ENCODE measurements at regions not wholly inside any gene's neighbourhood (a gene's known extent, or its start where the extent isn't known, plus 50 kb on each side); places are given as distances from the start of the nearest gene placed in this dataset.

DNA sequence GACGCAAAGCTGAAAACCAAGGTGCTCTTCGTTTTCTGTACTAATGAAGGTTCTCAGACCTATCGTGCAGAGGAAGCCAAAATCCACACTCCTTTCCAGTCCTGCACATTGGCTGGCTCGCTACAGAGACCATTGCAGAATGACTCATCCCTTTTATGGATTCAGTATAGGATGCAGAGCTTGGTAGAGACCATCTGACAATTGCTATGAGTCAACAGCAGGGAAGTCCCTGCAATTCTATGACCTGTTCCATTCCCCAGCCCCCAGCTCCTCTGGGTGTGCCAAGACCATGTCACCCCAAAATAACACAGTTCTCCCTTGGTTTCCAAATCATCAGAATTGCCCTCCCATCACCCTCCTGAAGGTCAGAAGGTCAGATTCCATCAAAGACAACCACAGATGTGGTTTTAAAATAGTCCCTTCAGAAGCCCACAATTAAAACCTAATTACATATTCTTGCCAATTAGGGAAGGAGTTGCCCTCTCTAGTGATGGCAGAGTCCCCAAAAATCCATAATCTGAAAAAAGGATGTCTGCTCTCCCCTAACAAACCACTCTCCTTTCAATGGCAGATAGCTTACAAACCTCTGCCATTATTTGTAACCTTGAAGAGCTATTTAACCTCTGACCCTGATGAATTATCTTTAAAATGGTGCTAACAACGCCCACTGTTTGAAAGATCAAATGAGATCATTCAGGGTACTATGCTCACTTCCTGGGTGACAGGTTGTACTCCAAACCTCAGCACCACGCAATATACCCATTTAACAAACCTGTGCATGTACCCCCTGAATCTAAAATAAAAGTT, 108.2 kb upstream of the RBBP6 start (continued):
- TF ChIP-seq NKRF (conservative IDR thresholded peaks at IDR 0.05) (no peak), KDM1A (IDR thresholded peaks at IDR 0.05; ENCODE audit: borderline replicate concordance) (no peak), NFYB (IDR thresholded peaks at IDR 0.05; ENCODE audit: insufficient read depth, low read depth, low read length) (no peak)

GRCh38 chr16:24433706-24434105, 105.7 kb upstream of the RBBP6 start:
- intact Hi-C loops (cut with micrococcal nuclease; ENCODE audit: unreplicated experiment) (no loop called here), in situ Hi-C loops (cut with MboI) (no loop called here)
- Histone ChIP-seq H3K27me3 (replicated peaks in 1 of 2; ENCODE audit: control insufficient read depth in 2 of 2, insufficient read depth in 2 of 2, low read length in 1 of 2) (no peaks in the 10 kb centered on the region), H2AFZ (ENCODE audit: control insufficient read depth, low read depth, low read length) (no peak overlapping the region), H3K9ac (ENCODE audit: control insufficient read depth, insufficient read depth, low read length) (no peak overlapping the region), H4K20me1 (ENCODE audit: control insufficient read depth, insufficient read depth) (no peaks in the 10 kb centered on the region), H3K36me3 (ENCODE audit: control insufficient read depth in 2 of 2, insufficient read depth in 2 of 2, low read length in 1 of 2) (no peaks in the 10 kb centered on the region), H3K9me3 (replicated peaks; ENCODE audit: control insufficient read depth, insufficient read depth, low read length) (no peaks in the 10 kb centered on the region), H3K4me3 (no peak overlapping the region), H3K4me1 (ENCODE audit: control insufficient read depth, insufficient read depth, low read length) (no peaks in the 10 kb centered on the region), H3K27ac (ENCODE audit: control insufficient read depth, insufficient read depth) (no peak overlapping the region), H3K79me2 (ENCODE audit: control insufficient read depth, insufficient read depth, low read length) (no peaks in the 10 kb centered on the region), H3K4me2 (ENCODE audit: control insufficient read depth, insufficient read depth) (no peak overlapping the region)
- FAIRE-seq (no peak), DNase-seq (ENCODE audit: low read depth, low spot score) (no peak), ATAC-seq (no peak)
- ChIA-PET CTCF (interaction anchor here (0.6 to 1.1 kb wide), 3 partner anchors 11 to 631 kb away, joined by 3 read pairs; no protein-coding TSS in a partner anchor), RAD21 (ENCODE audit: unreplicated experiment) (interaction anchor here (0.6 kb wide), 1 partner anchor 28 kb away, joined by 3 read pairs; no protein-coding TSS in a partner anchor), POLR2A (no interaction called here), SMC1A (ENCODE audit: uncharacterized antibody, unreplicated experiment) (no interaction called here)
- BruUV-seq (replicated peaks), result no TSS peak
- 3% methylated on average over 2 of the region's 2 CpGs for WGBS (ENCODE audit: insufficient coverage, insufficient replicate concordance, low lambda C conversion rate, missing lambda C conversion rate)
- TF ChIP-seq ESRRA (IDR thresholded peaks at IDR 0.05; ENCODE audit: low read length) (no peak), CEBPB (IDR thresholded peaks at IDR 0.05; ENCODE audit: borderline replicate concordance in 1 of 2, low read depth in 2 of 2, low read length in 2 of 2) (no peak), PKNOX1 (IDR thresholded peaks at IDR 0.05) (no peak), SIX5 (IDR thresholded peaks at IDR 0.05; ENCODE audit: low read depth, low read length, severe bottlenecking) (no peak), ATF7 (IDR thresholded peaks at IDR 0.05; ENCODE audit: low read depth) (no peak), MTA2 (IDR thresholded peaks at IDR 0.05; ENCODE audit: low read depth) (no peak), NR2C2 (IDR thresholded peaks at IDR 0.05; ENCODE audit: borderline replicate concordance, control insufficient read depth, insufficient read length, low read depth) (no peak), ATF2 (IDR thresholded peaks at IDR 0.05; ENCODE audit: low read length) (no peak), RB1 (IDR thresholded peaks at IDR 0.05; ENCODE audit: borderline replicate concordance) (no peak), CHD1 (IDR thresholded peaks at IDR 0.05; ENCODE audit: low read depth, low read length) (no peak)
- TF ChIP-seq, protein P1, sequence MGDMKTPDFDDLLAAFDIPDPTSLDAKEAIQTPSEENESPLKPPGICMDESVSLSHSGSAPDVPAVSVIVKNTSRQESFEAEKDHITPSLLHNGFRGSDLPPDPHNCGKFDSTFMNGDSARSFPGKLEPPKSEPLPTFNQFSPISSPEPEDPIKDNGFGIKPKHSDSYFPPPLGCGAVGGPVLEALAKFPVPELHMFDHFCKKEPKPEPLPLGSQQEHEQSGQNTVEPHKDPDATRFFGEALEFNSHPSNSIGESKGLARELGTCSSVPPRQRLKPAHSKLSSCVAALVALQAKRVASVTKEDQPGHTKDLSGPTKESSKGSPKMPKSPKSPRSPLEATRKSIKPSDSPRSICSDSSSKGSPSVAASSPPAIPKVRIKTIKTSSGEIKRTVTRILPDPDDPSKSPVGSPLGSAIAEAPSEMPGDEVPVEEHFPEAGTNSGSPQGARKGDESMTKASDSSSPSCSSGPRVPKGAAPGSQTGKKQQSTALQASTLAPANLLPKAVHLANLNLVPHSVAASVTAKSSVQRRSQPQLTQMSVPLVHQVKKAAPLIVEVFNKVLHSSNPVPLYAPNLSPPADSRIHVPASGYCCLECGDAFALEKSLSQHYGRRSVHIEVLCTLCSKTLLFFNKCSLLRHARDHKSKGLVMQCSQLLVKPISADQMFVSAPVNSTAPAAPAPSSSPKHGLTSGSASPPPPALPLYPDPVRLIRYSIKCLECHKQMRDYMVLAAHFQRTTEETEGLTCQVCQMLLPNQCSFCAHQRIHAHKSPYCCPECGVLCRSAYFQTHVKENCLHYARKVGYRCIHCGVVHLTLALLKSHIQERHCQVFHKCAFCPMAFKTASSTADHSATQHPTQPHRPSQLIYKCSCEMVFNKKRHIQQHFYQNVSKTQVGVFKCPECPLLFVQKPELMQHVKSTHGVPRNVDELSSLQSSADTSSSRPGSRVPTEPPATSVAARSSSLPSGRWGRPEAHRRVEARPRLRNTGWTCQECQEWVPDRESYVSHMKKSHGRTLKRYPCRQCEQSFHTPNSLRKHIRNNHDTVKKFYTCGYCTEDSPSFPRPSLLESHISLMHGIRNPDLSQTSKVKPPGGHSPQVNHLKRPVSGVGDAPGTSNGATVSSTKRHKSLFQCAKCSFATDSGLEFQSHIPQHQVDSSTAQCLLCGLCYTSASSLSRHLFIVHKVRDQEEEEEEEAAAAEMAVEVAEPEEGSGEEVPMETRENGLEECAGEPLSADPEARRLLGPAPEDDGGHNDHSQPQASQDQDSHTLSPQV (IDR thresholded peaks at IDR 0.05), result no peak

All from GM12878 (cell line).